GM21786 (cell line): ENCODE measurements at regions not wholly inside any gene's neighbourhood (a gene's known extent, or its start where the extent isn't known, plus 50 kb on each side); places are given as distances from the start of the nearest gene placed in this dataset.

Experiments
- ATAC-seq: cut with Tn5 transposase; IDR thresholded peaks from one replicate; pipeline ENCODE4 v1.9.1; 2021; ENCODE audit not compliant: unreplicated experiment

GRCh38 chr18:51637881-51638280, 440.4 kb upstream of the MEX3C start:
- no peak for ATAC-seq

- ATAC-seq, result no peak
Observed at GRCh38 chr18:51639541-51639940, 442.1 kb upstream of the MEX3C start.

- no peak for ATAC-seq
Observed at GRCh38 chr18:51643483-51643882, 446.0 kb upstream of the MEX3C start.

GRCh38 chr18:51645607-51646006, 448.1 kb upstream of the MEX3C start:
- no peak for ATAC-seq

GRCh38 chr18:51647346-51647745, 449.9 kb upstream of the MEX3C start:
- no peak for ATAC-seq

- no peak for ATAC-seq
Observed at GRCh38 chr18:51647942-51648341, 450.5 kb upstream of the MEX3C start.

- ATAC-seq, result no peak
Observed at GRCh38 chr18:51649796-51650195, 452.3 kb upstream of the MEX3C start.

GRCh38 chr18:51651761-51652160, 454.3 kb upstream of the MEX3C start:
- ATAC-seq, result no peak

GRCh38 chr18:51653507-51654213, 456.2 kb upstream of the MEX3C start:
- no peak for ATAC-seq

GRCh38 chr18:51654488-51655326, 457.2 kb upstream of the MEX3C start:
- ATAC-seq, result peak; percentile 74

GRCh38 chr18:51655327-51655698, 457.8 kb upstream of the MEX3C start:
- peak; percentile 88 for ATAC-seq

GRCh38 chr18:51656249-51656648, 458.8 kb upstream of the MEX3C start:
- no peak for ATAC-seq

GRCh38 chr18:51658436-51658835, 461.0 kb upstream of the MEX3C start:
- ATAC-seq, result no peak

GRCh38 chr18:51659781-51660180, 462.3 kb upstream of the MEX3C start:
- no peak for ATAC-seq

GRCh38 chr18:51660188-51660715, 462.8 kb upstream of the MEX3C start:
- ATAC-seq, result no peak

- no peak for ATAC-seq
Observed at GRCh38 chr18:51664236-51664635, 466.8 kb upstream of the MEX3C start.

GRCh38 chr18:51666763-51667191, 469.3 kb upstream of the MEX3C start:
- no peak for ATAC-seq

GRCh38 chr18:51668101-51668500, 470.6 kb upstream of the MEX3C start:
- ATAC-seq, result peak; percentile 71

GRCh38 chr18:51668607-51669006, 471.1 kb upstream of the MEX3C start:
- ATAC-seq, result no peak

- ATAC-seq, result no peak
Observed at GRCh38 chr18:51686590-51686989, 489.1 kb upstream of the MEX3C start.

- ATAC-seq, result no peak
Observed at GRCh38 chr18:51687845-51688585, 490.5 kb upstream of the MEX3C start.
